ENCODE measurements at regions not wholly inside any gene's neighbourhood (a gene's known extent, or its start where the extent isn't known, plus 50 kb on each side); places are given as distances from the start of the nearest gene placed in this dataset.

DNA sequence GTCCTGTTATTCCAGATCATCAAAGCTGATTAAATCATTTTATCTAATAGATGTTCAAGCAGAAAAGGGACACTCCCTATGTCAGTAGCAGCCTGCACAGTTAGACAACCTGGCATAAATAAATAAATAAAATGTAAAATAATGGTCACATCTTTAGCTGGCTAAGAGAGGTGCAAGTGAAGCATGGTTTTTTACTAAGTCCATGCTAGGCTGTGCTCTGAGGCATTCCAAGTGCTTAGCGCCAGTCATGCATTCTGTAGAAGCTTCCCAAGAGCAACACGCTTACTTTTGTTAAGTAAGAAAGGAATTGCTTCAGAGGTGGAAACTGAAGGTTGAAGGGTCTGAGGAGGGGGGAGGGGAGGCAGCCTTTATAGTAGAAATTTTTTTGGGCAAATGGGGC, 351.2 kb downstream of the CDH2 start:
- no peak for FAIRE-seq

GRCh38 chr18:27824841-27825681, 351.9 kb downstream of the CDH2 start:
- FAIRE-seq = no peak

GRCh38 chr18:27824275-27824674, 352.7 kb downstream of the CDH2 start:
- FAIRE-seq = no peak

GRCh38 chr18:27823053-27823452, 353.9 kb downstream of the CDH2 start:
- no peak for FAIRE-seq

- FAIRE-seq = no peak
Measured at GRCh38 chr18:27808683-27809082, 368.2 kb downstream of the CDH2 start.

DNA sequence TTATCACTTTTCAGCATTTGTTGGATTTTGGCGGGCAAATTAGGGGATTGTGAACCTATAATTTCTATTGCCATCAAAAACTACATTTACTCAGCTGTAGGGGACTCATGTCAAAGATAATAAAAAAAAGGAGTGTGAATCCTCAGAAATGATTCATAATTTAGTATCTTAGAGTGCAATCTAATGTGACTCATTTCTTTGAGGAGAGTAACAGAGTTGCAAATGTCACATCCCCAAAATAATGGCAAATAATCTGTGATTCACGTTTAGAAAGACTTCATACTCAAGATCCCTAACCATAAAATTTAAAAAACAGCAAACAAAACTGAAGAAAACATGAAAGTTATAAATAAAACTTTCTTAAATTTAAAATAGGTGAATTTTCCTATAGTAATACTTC, 373.0 kb downstream of the CDH2 start:
- FAIRE-seq = no peak

DNA sequence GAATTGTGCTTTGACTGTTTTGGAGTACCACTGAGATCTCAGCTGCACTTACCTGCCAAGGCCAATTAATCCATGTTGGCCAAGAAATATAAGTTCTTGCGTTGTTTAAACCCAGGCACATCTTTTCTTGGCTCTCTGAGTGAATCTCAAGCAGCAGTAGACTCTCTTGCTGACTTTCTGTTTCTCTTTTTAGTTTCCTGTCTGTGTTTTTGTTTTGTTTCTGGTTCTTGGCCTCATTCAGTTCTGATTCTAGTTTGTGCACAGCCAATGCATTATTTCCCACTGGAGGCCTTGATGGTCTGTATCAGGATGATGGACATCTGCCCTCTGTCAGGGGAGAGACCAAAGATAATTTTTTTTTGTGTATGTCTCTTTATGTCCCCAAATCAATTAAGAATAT, 379.4 kb downstream of the CDH2 start:
- no peak for FAIRE-seq

GRCh38 chr18:27794181-27794926, 382.6 kb downstream of the CDH2 start:
- FAIRE-seq = no peak

GRCh38 chr18:27793013-27793785, 383.7 kb downstream of the CDH2 start:
- no peak for FAIRE-seq

GRCh38 chr18:27789406-27789805, 387.5 kb downstream of the CDH2 start:
- FAIRE-seq = no peak

GRCh38 chr18:27787547-27787946, 389.4 kb downstream of the CDH2 start:
- no peak for FAIRE-seq

DNA sequence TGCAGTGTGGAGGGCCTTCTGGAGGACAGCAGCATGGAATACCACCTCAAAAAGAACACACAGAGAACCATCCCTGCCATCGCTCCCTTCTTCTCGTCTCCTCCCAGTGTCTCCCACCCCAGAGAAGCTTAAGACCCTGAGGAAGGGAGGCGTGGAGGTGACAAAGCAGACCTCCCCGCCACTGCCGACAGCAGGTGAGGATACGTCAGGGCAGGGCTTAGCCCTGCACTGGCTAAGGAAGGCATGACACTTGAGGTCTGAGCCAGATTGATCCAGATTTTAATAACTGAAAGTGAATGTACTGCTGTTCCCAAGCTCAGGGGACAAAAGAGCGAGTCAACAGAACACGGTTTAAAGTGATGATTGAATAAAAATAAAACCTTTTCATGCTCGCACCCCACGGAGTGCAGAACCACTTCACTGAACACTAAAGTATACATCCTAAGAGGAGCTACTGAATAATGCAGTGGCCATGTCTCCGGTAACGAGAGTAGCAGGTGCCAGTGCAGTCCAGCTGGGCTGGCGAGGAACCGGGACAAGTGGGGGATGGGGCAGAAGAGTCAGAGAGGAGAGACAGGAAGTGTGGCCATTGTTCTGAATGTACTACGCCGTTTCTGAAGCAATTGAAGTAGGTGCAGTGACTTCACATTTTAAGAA, 391.0 kb downstream of the CDH2 start:
- FAIRE-seq = no peak

- FAIRE-seq = no peak
Measured at GRCh38 chr18:27780061-27780745, 396.7 kb downstream of the CDH2 start.

GRCh38 chr18:27778925-27779324, 398.0 kb downstream of the CDH2 start:
- no peak for FAIRE-seq

- no peak for FAIRE-seq
Measured at GRCh38 chr18:27778441-27778840, 398.5 kb downstream of the CDH2 start.

DNA sequence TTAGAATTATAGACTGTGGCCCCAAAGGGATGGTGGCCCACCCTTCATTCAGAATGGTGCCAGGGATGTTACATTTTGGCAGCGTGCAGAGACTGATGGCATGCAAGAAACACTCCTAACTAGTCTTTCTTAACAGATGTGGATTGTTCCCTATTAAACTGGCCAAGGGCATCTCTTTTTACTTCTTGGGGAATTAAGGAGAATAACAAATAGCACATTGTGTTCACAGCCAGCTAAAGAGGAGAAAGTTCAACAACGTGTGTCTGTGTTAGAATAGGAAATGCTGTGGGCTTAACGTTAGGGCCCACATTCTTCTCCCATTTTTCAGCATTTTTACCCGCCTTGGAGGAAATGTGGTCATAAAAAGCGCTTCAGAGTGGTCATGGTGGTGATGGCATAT, 404.8 kb downstream of the CDH2 start:
- no peak for FAIRE-seq

GRCh38 chr18:27771571-27771970, 405.4 kb downstream of the CDH2 start:
- FAIRE-seq = no peak

GRCh38 chr18:27769152-27769551, 407.8 kb downstream of the CDH2 start:
- FAIRE-seq = no peak

GRCh38 chr18:27763936-27764335, 413.0 kb downstream of the CDH2 start:
- FAIRE-seq = no peak

DNA sequence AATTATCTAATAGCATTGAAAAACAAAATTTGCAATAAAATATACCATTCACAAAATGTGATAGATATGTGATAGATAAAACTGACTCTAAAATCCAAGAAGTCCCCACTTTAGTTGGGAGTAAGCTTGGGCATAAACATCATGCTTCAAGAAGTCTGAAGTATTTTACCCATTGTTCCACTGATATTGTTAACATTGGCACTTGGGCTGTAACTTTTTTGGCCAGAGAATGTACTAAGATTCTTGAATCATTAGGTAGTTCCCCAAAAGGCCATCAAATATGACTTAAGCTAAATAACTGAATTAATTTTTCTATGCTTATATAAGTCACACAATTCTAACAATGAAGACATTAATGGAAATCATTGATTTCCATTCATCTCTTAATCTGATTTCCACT, 413.6 kb downstream of the CDH2 start:
- FAIRE-seq = no peak

- FAIRE-seq = no peak
Measured at GRCh38 chr18:27762054-27762453, 414.9 kb downstream of the CDH2 start.

- FAIRE-seq = no peak
Measured at GRCh38 chr18:27752944-27753343, 424.0 kb downstream of the CDH2 start.
